ENCODE measurements at regions not wholly inside any gene's neighbourhood (a gene's known extent, or its start where the extent isn't known, plus 50 kb on each side); places are given as distances from the start of the nearest gene placed in this dataset.

GRCh38 chr1:87457408-87457807 lies 128.7 kb downstream of the LMO4 start:
- TF ChIP-seq CTCF (conservative IDR thresholded peaks at IDR 0.05; ENCODE audit: low read length) (no peak), EZH2phosphoT487 (IDR thresholded peaks at IDR 0.05; ENCODE audit: borderline replicate concordance, low read depth, low read length) (no peak)

All from OCI-LY7 (cell line).